LoVo (cell line): ENCODE measurements at regions not wholly inside any gene's neighbourhood (a gene's known extent, or its start where the extent isn't known, plus 50 kb on each side); places are given as distances from the start of the nearest gene placed in this dataset.
"Not testable (repeated sequence)": the region's sequence is repeated elsewhere in the genome, so short reads cannot be mapped to it uniquely, and the experiment has no call there.

ENCODE experiments used
- DNase-seq: peaks from one replicate; pipeline ENCODE4 v3.0.0-alpha.2; 2016; ENCODE audit warnings: low spot score

DNA sequence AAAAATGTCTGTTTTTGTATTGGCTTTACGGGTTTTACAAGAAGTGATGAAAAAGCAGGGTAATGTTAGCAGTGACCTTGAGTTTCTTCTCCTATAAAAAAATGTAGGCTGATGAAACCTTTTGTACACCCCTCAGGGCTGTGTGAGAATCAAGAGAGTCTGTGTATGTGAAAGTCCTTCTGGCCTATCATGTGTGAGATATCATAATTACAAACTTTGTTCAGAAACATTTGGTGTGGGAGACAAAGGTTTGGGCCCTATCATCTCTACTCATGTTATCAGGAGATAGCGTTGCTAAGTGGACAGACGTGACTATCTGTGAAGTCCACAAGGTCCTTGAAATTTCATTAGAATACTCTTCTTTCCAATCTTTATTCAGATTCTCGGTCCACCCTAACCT lies 170.6 kb upstream of the HAND2 start:
- DNase-seq = no peak

DNA sequence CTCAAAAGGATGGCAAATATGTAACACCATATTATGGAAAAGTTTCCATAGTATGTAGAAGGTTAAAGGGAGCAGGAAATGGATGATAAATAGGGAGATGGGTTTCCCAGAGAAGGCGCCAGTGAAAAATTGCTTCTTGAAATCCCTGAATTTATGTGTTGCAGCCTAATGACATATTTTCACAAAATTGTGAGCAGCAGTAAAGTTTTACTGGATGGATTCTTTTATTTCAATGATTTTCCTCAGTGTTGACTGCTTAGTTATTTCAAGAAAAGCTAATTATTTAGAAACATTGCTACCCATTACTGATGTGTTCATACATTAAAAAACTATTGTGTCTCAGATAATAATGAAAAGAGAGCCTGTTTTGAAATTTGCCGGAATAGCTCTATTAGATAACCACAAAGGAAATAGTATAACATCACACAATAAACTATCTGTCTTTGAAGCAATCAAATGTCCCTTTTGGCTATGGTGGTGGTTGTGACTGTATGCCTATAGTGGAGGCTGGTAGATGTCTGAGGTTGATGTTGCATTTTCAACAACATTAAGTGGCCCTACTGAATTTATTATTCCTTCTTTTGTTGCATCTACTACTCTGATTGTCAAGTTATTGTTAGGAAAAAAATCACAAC lies 169.9 kb upstream of the HAND2 start:
- no peak for DNase-seq

DNA sequence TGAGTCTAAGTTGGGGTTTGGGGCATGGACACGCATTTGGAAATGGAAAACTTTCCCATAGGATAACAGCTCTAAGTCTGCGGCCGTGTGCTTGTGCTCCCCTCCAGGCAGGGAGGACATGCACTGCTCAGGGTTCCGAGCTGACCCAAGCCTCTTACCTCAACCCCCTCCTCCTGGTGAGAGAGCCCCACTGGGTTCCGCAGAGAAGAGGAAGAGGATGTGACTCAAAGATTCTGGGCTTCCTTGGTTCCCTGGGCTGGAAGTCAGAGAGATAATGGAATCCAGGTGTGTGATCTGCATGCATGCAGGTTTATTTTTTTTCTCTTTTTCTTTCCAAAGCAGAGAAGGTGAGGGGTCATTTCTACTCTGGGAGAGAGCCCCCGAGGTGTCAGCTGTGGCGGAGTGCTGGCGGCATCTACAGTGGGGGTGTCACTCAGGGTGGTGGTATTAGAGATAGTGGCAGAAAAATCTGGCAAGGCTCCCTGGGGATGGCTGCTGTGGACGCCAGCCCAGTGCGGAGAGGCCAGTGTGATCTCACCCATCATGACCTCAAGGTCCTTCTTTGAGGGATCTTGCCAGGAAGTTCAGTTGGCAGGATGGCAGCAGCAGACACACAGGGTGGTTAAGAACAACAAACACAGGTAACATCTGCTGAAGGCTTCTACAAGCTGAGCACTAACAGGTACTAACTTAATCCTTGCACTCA lies 168.7 kb upstream of the HAND2 start:
- no peak for DNase-seq

- DNase-seq = no peak
Observed at GRCh38 chr4:173697840-173698239, 167.8 kb upstream of the HAND2 start.

DNA sequence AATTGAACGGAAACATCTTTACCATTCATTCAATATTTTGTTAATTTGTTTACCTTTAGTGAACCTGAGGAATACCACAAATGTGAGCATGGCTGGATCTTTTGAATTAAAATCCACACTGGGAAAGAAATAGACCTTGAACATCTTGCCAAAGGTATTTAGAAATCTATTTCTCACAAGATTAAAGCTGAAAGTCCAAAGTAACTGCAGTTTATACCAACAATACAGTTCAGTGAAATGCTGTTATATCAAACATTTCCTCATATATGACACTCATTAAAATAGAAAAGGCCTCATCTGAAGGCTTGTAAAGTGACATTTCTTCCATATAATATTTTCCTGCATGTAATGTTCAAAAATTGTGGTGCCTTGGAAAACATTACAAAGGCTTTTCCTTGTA lies 166.5 kb upstream of the HAND2 start:
- no peak for DNase-seq

DNA sequence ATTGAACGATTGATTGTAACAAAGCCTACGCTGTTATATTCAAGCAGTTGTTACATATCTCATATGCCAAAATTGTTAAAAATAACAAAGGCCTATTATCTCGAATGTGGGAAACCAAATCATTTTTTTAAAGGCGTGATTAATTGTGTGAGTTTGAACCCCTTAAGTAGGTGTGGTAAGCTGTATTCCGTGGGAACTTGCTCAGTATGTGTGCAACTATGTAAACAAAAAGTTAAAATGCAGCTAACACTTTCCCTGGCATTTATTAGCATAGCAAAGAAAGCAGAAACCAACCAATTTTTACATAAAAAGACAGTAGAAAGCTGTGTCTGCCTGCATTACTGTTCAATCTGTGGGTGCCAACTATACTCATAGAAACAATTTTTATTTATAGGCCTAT lies 166.0 kb upstream of the HAND2 start:
- DNase-seq = no peak

DNA sequence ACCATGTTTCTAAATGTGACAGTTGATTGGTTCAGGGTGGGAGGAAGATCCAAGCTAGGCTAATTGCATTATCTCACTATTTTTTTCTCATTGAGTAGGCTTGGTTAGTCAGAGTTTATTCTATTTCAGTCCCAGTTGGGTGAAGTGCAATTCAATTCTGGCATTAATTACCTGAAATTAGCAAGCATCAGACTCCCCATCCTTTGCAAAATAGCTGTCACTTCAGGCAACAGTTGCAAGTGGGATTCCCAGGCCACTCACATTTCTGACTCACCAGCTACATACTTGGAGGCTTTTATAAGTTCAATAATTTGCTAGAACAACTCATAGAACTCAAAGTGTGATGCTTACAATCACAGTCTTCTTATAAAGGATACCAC lies 155.8 kb upstream of the HAND2 start:
- DNase-seq = no peak

GRCh38 chr4:173685165-173685830 lies 155.3 kb upstream of the HAND2 start:
- no peak for DNase-seq

- DNase-seq = no peak
Observed at GRCh38 chr4:173684223-173684622, 154.2 kb upstream of the HAND2 start.

DNA sequence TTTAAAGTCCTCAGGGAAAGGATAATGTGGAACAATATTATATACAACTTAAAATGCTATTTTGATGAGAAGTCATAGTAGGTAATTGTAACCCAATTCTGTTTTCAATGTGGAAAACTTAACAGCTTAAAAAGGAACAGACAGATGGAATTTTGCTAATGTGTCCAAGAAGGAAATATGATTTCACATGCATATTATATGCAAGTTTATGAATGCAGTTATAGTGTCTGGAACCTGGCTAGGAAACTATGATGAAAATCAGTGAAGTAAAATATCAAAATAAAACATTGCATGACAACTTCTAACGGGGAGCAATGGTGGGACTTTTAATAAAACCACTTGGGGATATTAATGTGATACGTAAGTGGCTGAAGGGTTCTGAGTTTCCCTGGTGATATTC lies 152.6 kb upstream of the HAND2 start:
- DNase-seq = no peak

- DNase-seq = no peak
Observed at GRCh38 chr4:173680278-173680677, 150.2 kb upstream of the HAND2 start.

- DNase-seq = no peak
Observed at GRCh38 chr4:173675446-173675845, 145.4 kb upstream of the HAND2 start.

- no peak for DNase-seq
Observed at GRCh38 chr4:173669460-173670179, 139.6 kb upstream of the HAND2 start.

DNA sequence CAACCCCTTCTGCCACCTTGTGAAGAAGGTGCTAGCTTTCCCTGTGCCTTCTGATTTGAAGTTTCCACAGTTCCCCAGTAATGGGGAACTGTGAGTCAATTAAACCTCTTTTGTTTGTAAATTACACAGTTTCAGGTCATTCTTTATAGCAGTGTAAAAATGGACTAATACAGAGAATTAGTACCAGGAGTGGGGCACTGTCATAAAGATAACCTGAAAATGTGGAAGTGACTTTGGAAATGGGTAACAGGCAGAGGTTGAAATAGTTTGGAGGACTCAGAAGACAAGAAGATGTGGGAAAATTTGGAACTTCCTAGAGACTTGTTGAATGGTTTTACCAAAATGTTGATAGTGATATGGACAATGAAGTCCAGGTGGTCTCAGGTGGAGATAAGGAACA lies 131.0 kb upstream of the HAND2 start:
- DNase-seq = no peak

- no peak for DNase-seq
Observed at GRCh38 chr4:173656898-173657297, 126.9 kb upstream of the HAND2 start.

- no peak for DNase-seq
Observed at GRCh38 chr4:173652283-173652931, 122.4 kb upstream of the HAND2 start.

DNA sequence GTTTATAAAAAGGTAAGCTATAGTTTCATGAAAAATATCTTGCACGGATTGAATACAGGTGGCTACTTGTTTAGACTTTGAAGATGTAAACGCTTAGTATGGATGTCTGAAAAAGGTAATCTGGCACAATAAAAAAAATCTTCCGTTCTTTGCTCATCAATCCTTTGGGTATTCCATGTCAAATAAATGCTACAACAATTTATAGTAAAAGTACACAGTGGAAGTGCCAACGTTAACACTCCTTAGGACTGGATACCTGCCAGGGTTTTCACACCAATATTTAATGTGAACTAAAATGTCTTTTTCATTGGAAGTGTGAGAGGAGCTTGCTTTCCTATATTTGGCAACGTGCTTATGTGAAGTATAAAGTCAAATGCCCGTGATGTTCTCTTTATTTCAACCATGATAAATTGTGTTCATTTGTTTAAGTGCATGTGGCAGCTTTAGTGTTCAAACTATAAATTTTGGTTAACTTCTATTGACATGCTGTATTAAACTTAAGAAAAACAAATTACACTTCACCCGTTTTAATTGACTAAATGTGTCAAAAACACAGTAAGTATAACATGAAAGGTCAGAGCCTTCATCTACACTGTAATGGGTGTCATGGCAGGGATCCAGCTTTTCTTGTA lies 121.7 kb upstream of the HAND2 start:
- no peak for DNase-seq

DNA sequence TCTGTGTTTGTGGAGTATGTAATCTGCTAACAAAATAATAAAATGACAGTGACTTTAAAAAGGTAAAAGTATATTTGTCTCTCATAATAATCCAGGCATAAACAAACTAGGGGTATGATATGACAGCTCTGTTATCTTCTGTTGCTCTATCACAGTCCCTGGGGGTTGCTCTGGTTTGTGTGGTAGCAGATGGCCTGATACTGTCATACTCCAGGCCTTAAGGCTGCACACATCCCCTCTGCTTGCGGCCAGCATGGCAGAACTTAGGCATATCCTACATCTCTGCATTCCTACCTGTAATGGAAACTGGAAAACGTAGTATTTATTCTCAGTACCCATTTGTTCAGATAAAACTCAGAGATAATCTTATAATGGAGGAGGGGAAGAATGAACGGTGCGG lies 117.9 kb upstream of the HAND2 start:
- DNase-seq = no peak

- no peak for DNase-seq
Observed at GRCh38 chr4:173642509-173642908, 112.5 kb upstream of the HAND2 start.

- DNase-seq = no peak
Observed at GRCh38 chr4:173635395-173635794, 105.4 kb upstream of the HAND2 start.

DNA sequence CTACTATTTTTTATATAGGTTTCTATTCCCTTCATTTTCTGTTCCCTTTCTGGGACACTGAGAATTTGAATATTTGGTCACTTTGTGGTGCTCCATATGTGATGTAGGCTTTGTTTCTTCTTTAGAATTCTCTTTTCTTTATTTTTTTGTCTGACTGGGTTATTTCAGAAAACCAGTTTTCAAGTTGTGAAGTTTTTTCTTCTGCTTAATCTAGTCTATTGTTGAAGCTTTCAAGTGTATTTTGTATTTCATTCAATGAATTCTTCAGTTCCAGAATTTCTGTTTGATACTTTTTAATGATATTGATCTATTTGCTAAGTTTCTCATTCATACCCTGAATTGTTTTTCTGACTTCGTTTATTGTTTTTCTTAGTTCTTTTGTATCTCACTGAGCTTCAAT lies 96.2 kb upstream of the HAND2 start:
- no peak for DNase-seq

GRCh38 chr4:173618648-173619047 lies 88.6 kb upstream of the HAND2 start:
- DNase-seq = not testable (repeated sequence)
